Liver (tissue), 8 donors: ENCODE measurements at regions not wholly inside any gene's neighbourhood (a gene's known extent, or its start where the extent isn't known, plus 50 kb on each side); places are given as distances from the start of the nearest gene placed in this dataset.

Experiments used
- DNase-seq: peaks from one replicate; pipeline ENCODE4 v3.0.0-alpha.2; 2017; ENCODE audit warnings: low spot score
- H3K27ac ChIP-seq, 2 donors: one replicate each; pipeline ENCODE4 v1.7.0; 2013; ENCODE audit warnings: inconsistent platforms in 2 of 2, low read length in 2 of 2, control low read depth in 1 of 2, low read depth in 1 of 2, mild to moderate bottlenecking in 1 of 2
- H3K27me3 ChIP-seq, 4 donors: one replicate each; pipeline versions ENCODE4 v1.6.1 to v1.7.0; 2013; ENCODE audit warnings: low read length in 3 of 4, inconsistent platforms in 1 of 4, mild to moderate bottlenecking in 1 of 4, moderate library complexity in 1 of 4; ENCODE audit not compliant: control insufficient read depth in 4 of 4, insufficient read depth in 4 of 4
- H3K36me3 ChIP-seq, 4 donors: one replicate each; pipeline versions ENCODE4 v1.6.1 to v1.7.0; 2013; ENCODE audit warnings: low read length in 3 of 4, mild to moderate bottlenecking in 3 of 4, low read depth in 1 of 4, moderate library complexity in 1 of 4; ENCODE audit not compliant: control insufficient read depth in 4 of 4, insufficient read depth in 3 of 4
- H3K4me1 ChIP-seq, 4 donors: one replicate each; pipeline versions ENCODE4 v1.6.1 to v1.7.0; 2013; ENCODE audit warnings: low read length in 3 of 4, mild to moderate bottlenecking in 3 of 4, moderate library complexity in 1 of 4; ENCODE audit not compliant: control insufficient read depth in 4 of 4, insufficient read depth in 4 of 4
- H3K4me3 ChIP-seq, 3 donors: one replicate each; pipeline versions ENCODE4 v1.6.1 to v1.7.0; 2013; ENCODE audit warnings: low read length in 3 of 3, control low read depth in 1 of 3, low read depth in 1 of 3, mild to moderate bottlenecking in 1 of 3
- H3K9ac ChIP-seq, 2 donors: one replicate each; pipeline ENCODE4 v1.7.0; 2013; ENCODE audit warnings: low read length in 2 of 2, mild to moderate bottlenecking in 2 of 2, moderate library complexity in 2 of 2, control low read depth in 1 of 2, low read depth in 1 of 2
- H3K9me3 ChIP-seq, 4 donors: one replicate each; pipeline versions ENCODE4 v1.6.1 to v1.7.0; 2013; ENCODE audit warnings: low read length in 3 of 4; ENCODE audit not compliant: control insufficient read depth in 4 of 4
- EGR1 ChIP-seq, 2 donors: IDR thresholded peaks; 2 replicates each; pipeline ENCODE4 v1.6.1; 2016 to 2018; ENCODE audit warnings: antibody characterized with exemption in 2 of 2, low read depth in 2 of 2
- FOXA1 ChIP-seq: IDR thresholded peaks from 2 replicates; pipeline ENCODE4 v1.6.1; 2016; ENCODE audit warnings: antibody characterized with exemption
- FOXA2 ChIP-seq: IDR thresholded peaks from 2 replicates; pipeline ENCODE4 v1.6.1; 2016; ENCODE audit warnings: antibody characterized with exemption
- GABPA ChIP-seq, 2 donors: IDR thresholded peaks in 1 of 2; conservative IDR thresholded peaks in 1 of 2; 2 replicates each; pipeline ENCODE4 v1.6.1; 2016; ENCODE audit warnings: antibody characterized with exemption in 2 of 2, mild to moderate bottlenecking in 1 of 2, moderate library complexity in 1 of 2
- HNF4A ChIP-seq, 2 donors: conservative IDR thresholded peaks; 2 replicates each; pipeline ENCODE4 v1.6.1; 2016; ENCODE audit warnings: antibody characterized with exemption in 2 of 2, mild to moderate bottlenecking in 2 of 2
- HNF4G ChIP-seq: IDR thresholded peaks from 2 replicates; pipeline ENCODE4 v1.6.1; 2016; ENCODE audit warnings: antibody characterized with exemption
- NR2F2 ChIP-seq: IDR thresholded peaks from 2 replicates; pipeline ENCODE4 v1.6.1; 2016; ENCODE audit warnings: antibody characterized with exemption
- RAD21 ChIP-seq, 2 donors: IDR thresholded peaks; 2 replicates each; pipeline ENCODE4 v1.6.1; 2016; ENCODE audit warnings: antibody characterized with exemption in 2 of 2, mild to moderate bottlenecking in 2 of 2
- RXRA ChIP-seq, 2 donors: IDR thresholded peaks; 2 replicates each; pipeline ENCODE4 v1.6.1; 2017 to 2018; ENCODE audit warnings: antibody characterized with exemption in 2 of 2, mild to moderate bottlenecking in 1 of 2
- SP1 ChIP-seq: IDR thresholded peaks from 2 replicates; pipeline ENCODE4 v1.6.1; 2018; ENCODE audit warnings: antibody characterized with exemption, mild to moderate bottlenecking
- TAF1 ChIP-seq: conservative IDR thresholded peaks from 2 replicates; pipeline ENCODE4 v1.6.1; 2016; ENCODE audit warnings: antibody characterized with exemption, mild to moderate bottlenecking
- YY1 ChIP-seq: IDR thresholded peaks from 2 replicates; pipeline ENCODE4 v1.6.1; 2016; ENCODE audit warnings: antibody characterized with exemption, mild to moderate bottlenecking
- WGBS: extraction: QIAGEN DNeasy Blood & Tissue Kit; methylation state at CpG from one replicate; pipeline ENCODE4 v1.1.7; 2013; 5-methylcytosine and 5-hydroxymethylcytosine counted together
- TF ChIP-seq, protein P1 (sequence below): IDR thresholded peaks from 2 replicates; pipeline ENCODE4 v1.6.1; 2016; ENCODE audit warnings: antibody characterized with exemption
- TF ChIP-seq, protein P2 (sequence below): fragments of 150-350 bp; IDR thresholded peaks from 2 replicates; pipeline ENCODE4 v1.5.1; 2017; ENCODE audit warnings: improper control_type of control experiment, low read depth, low read length; ENCODE audit not compliant: missing input control
- TF ChIP-seq, protein P3 (sequence below): IDR thresholded peaks from 2 replicates; pipeline ENCODE4 v1.6.1; 2016; ENCODE audit warnings: antibody characterized with exemption
- TF ChIP-seq, protein P4 (sequence below): IDR thresholded peaks from 2 replicates; pipeline ENCODE4 v1.6.1; 2016; ENCODE audit warnings: antibody characterized with exemption, mild to moderate bottlenecking
- TF ChIP-seq, protein P5 (sequence below): IDR thresholded peaks from 2 replicates; pipeline ENCODE4 v1.6.1; 2016; ENCODE audit warnings: antibody characterized with exemption
- donor health status: healthy.
- donor health status: healthy.
- donor health status: healthy.
- donor health status: healthy.
- donor health status: healthy.

DNA sequence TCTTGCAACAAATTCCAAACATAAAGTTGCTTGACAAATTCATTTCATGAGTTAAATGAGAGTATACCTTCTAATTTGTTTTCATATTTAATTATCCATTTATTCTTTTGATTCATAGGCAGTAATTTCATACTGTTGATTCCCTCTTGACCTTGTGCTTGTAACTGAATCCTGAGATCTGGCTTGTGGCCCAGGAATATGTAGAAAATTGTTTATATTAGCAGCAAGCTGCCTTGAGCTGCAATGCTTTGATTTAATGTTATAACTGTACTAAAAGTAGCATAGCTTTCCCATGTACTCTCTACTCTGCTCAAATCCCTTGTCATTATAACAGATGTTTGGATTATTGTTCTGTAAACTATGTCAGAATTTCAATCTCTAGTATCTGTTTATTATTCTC, 780.7 kb downstream of the NR2F1-AS1 start:
- no peak overlapping the region for H3K4me3 ChIP-seq
- H3K27me3 ChIP-seq: no peaks in the 10 kb centered on the region
- TF ChIP-seq SP1 (no peak), YY1 (no peak), FOXA1 (no peak), NR2F2 (no peak), GABPA (IDR thresholded peaks at IDR 0.05 in 1 of 2, conservative IDR thresholded peaks at IDR 0.05 in 1 of 2) (no peak), TAF1 (no peak), FOXA2 (no peak), EGR1 (IDR thresholded peaks at IDR 0.05; ENCODE audit: low read depth in 2 of 2) (no peak)
- TF ChIP-seq, protein P1, sequence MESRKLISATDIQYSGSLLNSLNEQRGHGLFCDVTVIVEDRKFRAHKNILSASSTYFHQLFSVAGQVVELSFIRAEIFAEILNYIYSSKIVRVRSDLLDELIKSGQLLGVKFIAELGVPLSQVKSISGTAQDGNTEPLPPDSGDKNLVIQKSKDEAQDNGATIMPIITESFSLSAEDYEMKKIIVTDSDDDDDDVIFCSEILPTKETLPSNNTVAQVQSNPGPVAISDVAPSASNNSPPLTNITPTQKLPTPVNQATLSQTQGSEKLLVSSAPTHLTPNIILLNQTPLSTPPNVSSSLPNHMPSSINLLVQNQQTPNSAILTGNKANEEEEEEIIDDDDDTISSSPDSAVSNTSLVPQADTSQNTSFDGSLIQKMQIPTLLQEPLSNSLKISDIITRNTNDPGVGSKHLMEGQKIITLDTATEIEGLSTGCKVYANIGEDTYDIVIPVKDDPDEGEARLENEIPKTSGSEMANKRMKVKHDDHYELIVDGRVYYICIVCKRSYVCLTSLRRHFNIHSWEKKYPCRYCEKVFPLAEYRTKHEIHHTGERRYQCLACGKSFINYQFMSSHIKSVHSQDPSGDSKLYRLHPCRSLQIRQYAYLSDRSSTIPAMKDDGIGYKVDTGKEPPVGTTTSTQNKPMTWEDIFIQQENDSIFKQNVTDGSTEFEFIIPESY: no peak
- TF ChIP-seq, protein P2, sequence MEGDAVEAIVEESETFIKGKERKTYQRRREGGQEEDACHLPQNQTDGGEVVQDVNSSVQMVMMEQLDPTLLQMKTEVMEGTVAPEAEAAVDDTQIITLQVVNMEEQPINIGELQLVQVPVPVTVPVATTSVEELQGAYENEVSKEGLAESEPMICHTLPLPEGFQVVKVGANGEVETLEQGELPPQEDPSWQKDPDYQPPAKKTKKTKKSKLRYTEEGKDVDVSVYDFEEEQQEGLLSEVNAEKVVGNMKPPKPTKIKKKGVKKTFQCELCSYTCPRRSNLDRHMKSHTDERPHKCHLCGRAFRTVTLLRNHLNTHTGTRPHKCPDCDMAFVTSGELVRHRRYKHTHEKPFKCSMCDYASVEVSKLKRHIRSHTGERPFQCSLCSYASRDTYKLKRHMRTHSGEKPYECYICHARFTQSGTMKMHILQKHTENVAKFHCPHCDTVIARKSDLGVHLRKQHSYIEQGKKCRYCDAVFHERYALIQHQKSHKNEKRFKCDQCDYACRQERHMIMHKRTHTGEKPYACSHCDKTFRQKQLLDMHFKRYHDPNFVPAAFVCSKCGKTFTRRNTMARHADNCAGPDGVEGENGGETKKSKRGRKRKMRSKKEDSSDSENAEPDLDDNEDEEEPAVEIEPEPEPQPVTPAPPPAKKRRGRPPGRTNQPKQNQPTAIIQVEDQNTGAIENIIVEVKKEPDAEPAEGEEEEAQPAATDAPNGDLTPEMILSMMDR: no peak
- TF ChIP-seq, protein P3, sequence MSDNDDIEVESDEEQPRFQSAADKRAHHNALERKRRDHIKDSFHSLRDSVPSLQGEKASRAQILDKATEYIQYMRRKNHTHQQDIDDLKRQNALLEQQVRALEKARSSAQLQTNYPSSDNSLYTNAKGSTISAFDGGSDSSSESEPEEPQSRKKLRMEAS: no peak
- no peaks in the 10 kb centered on the region for H3K4me1 ChIP-seq
- no peak for DNase-seq
- no peaks in the 10 kb centered on the region for H3K36me3 ChIP-seq
- H3K27ac ChIP-seq: no peak overlapping the region
- peaks cover 0 to 6% (median 2%) of the 10 kb centered on the region in 4 donors for H3K9me3 ChIP-seq
- H3K9ac ChIP-seq: no peak overlapping the region

DNA sequence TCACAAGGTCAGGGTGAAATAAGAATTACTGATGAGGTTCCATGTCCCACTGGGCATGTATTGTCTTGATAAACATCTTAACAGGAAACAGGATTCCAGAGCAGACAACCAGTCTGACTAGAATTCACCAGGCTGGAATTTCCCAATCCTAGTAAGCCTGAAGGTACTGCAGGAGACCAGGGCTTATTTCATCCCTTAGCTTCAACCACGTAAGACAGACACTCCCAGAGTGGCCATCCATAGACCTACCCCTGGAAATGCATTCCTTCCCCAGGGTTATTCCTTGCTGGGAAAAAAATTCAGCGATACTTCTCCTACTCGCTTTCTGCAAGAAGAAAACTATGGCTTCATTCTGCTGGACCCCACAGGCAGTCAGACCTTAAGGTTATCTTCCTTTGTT, 785.4 kb downstream of the NR2F1-AS1 start:
- no peak for DNase-seq
- TF ChIP-seq, protein P1: no peak
- no peak for TF ChIP-seq GABPA (IDR thresholded peaks at IDR 0.05 in 1 of 2, conservative IDR thresholded peaks at IDR 0.05 in 1 of 2)
- TF ChIP-seq, protein P3: no peak
- no peak for TF ChIP-seq SP1
- no peak for TF ChIP-seq RAD21 (IDR thresholded peaks at IDR 0.05)
- TF ChIP-seq, protein P4, sequence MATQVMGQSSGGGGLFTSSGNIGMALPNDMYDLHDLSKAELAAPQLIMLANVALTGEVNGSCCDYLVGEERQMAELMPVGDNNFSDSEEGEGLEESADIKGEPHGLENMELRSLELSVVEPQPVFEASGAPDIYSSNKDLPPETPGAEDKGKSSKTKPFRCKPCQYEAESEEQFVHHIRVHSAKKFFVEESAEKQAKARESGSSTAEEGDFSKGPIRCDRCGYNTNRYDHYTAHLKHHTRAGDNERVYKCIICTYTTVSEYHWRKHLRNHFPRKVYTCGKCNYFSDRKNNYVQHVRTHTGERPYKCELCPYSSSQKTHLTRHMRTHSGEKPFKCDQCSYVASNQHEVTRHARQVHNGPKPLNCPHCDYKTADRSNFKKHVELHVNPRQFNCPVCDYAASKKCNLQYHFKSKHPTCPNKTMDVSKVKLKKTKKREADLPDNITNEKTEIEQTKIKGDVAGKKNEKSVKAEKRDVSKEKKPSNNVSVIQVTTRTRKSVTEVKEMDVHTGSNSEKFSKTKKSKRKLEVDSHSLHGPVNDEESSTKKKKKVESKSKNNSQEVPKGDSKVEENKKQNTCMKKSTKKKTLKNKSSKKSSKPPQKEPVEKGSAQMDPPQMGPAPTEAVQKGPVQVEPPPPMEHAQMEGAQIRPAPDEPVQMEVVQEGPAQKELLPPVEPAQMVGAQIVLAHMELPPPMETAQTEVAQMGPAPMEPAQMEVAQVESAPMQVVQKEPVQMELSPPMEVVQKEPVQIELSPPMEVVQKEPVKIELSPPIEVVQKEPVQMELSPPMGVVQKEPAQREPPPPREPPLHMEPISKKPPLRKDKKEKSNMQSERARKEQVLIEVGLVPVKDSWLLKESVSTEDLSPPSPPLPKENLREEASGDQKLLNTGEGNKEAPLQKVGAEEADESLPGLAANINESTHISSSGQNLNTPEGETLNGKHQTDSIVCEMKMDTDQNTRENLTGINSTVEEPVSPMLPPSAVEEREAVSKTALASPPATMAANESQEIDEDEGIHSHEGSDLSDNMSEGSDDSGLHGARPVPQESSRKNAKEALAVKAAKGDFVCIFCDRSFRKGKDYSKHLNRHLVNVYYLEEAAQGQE: no peak
- no peak for TF ChIP-seq HNF4G
- no peak for TF ChIP-seq NR2F2
- TF ChIP-seq HNF4A (conservative IDR thresholded peaks at IDR 0.05): no peak
- no peak for TF ChIP-seq YY1
- no peak for TF ChIP-seq TAF1
- TF ChIP-seq, protein P5, sequence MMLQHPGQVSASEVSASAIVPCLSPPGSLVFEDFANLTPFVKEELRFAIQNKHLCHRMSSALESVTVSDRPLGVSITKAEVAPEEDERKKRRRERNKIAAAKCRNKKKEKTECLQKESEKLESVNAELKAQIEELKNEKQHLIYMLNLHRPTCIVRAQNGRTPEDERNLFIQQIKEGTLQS: no peak
- TF ChIP-seq RXRA (IDR thresholded peaks at IDR 0.05): no peak
- TF ChIP-seq FOXA2: no peak
- TF ChIP-seq FOXA1: no peak

More for the DNA sequence above, 785.4 kb downstream of the NR2F1-AS1 start:
- Histone ChIP-seq H3K9me3 (peaks cover 0 to 9% (median 2%) of the 10 kb centered on the region in 4 donors), H3K4me1 (no peaks in the 10 kb centered on the region), H3K36me3 (no peaks in the 10 kb centered on the region), H3K27ac (no peak overlapping the region), H3K9ac (no peak overlapping the region), H3K27me3 (no peaks in the 10 kb centered on the region), H3K4me3 (no peak overlapping the region)
- WGBS: 81% methylated on average over 3 of the region's 3 CpGs
